K562 (cell line): ENCODE measurements at regions not wholly inside any gene's neighbourhood (a gene's known extent, or its start where the extent isn't known, plus 50 kb on each side); places are given as distances from the start of the nearest gene placed in this dataset.

ENCODE experiments used
- CTCF ChIP-seq, 3 experiments: IDR thresholded peaks in 2 of 3; conservative IDR thresholded peaks in 1 of 3; 2 replicates each; pipeline ENCODE4 v1.5.1; 2011 to 2012; ENCODE audit warnings: low read length in 3 of 3, mild to moderate bottlenecking in 3 of 3, control low read depth in 2 of 3, improper control_type of control experiment in 1 of 3, inconsistent platforms in 1 of 3, low read depth in 1 of 3, mixed read lengths in 1 of 3, moderate library complexity in 1 of 3; ENCODE audit not compliant: insufficient read depth in 2 of 3
- EZH2 ChIP-seq: IDR thresholded peaks from 2 replicates; pipeline ENCODE4 v1.6.1; 2012; ENCODE audit warnings: low read depth, mild to moderate bottlenecking, inconsistent platforms, low read length, borderline replicate concordance
- GTF2F1 ChIP-seq: IDR thresholded peaks from 2 replicates; pipeline ENCODE4 v1.6.1; 2011; ENCODE audit warnings: low read depth, low read length, improper control_type of control experiment
- HDAC2 ChIP-seq: fragments of 450-650 bp; IDR thresholded peaks from 2 replicates; pipeline ENCODE4 v1.6.1; 2016; ENCODE audit warnings: mild to moderate bottlenecking
- TRIM24 ChIP-seq, 2 experiments: fragments of 450-650 bp; IDR thresholded peaks; 2 replicates each; pipeline ENCODE4 v1.6.1; 2016
- ZNF316 ChIP-seq: fragments of 450-650 bp; IDR thresholded peaks from 2 replicates; pipeline ENCODE4 v1.6.1; 2016
- ZNF561 ChIP-seq: fragments of 450-650 bp; formaldehyde crosslinking; conservative IDR thresholded peaks from 2 replicates; pipeline ENCODE4 v1.4.0; 2020; ENCODE audit warnings: mild to moderate bottlenecking, moderate library complexity
- TF ChIP-seq, protein P1 (sequence below): sonication (generic); formaldehyde crosslinking; IDR thresholded peaks from 2 replicates; pipeline ENCODE4 v1.9.0; 2022; ENCODE audit warnings: mild to moderate bottlenecking, missing genetic modification reagents

DNA sequence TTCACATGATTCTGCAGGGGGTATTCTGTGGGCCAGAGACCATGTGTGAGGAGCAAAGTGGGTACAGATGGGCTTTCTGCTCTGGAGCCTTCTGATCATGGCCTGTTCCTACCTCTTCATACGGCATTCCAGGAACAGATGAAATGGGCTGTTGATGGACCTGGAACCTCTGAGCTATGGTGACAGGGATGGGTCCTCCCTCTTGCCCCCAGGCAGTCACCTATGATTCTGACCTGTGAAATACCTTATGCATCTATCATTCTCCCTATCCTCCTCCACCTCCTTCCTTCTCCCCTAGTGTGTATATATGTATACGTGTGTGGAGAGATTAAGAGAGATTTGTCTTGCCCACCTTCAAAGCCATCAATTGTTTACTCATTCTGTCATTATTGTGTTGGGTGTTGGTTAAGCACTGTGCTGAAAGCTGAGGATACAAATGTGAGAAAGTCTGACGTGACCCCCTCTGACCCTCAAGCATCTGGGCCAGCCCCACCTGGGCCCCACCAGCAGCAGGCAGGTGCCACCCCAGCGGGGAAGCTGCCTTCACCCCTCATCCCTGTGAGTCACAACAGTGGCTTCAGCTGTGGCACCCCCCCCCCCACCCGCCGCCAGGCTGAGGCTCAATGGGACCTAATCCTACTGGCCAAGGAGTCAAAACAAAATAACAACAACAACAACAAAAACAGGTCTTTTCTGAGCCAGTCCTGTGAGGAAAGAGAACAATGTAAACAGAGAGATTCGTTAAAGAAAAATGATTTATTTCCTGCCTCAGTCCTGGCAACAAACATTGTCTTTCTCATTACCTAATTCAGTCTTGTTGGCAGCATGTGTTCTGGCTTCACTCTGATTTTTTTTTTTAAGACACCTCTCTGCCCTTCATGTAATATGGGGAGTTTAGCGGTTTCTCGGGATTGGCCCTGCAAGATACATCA is 103.8 kb upstream of the CDC42EP3 start:
- TF ChIP-seq HDAC2 (no peak), GTF2F1 (no peak), ZNF316 (no peak), TRIM24 (IDR thresholded peaks at IDR 0.05) (no peak), ZNF561 (CRISPR knock-in tag) (no peak), EZH2 (no peak), CTCF (IDR thresholded peaks at IDR 0.05 in 2 of 3, conservative IDR thresholded peaks at IDR 0.05 in 1 of 3; ENCODE audit: insufficient read depth in 2 of 3, low read depth in 1 of 3, low read length in 3 of 3) (no peak)
- TF ChIP-seq, protein P1, sequence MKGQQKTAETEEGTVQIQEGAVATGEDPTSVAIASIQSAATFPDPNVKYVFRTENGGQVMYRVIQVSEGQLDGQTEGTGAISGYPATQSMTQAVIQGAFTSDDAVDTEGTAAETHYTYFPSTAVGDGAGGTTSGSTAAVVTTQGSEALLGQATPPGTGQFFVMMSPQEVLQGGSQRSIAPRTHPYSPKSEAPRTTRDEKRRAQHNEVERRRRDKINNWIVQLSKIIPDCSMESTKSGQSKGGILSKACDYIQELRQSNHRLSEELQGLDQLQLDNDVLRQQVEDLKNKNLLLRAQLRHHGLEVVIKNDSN (CRISPR knock-in tag): no peak
